GM19238 (cell line): ENCODE measurements at regions not wholly inside any gene's neighbourhood (a gene's known extent, or its start where the extent isn't known, plus 50 kb on each side); places are given as distances from the start of the nearest gene placed in this dataset.
"Not testable (repeated sequence)": the region's sequence is repeated elsewhere in the genome, so short reads cannot be mapped to it uniquely, and the experiment has no call there.

ENCODE experiments used
- DNase-seq: peaks from one replicate; pipeline ENCODE4 v3.0.0; 2011; ENCODE audit warnings: low spot score; ENCODE audit not compliant: insufficient read length

- DNase-seq, result no peak
Observed at GRCh38 chr10:28733245-28733644, 55.9 kb downstream of the BAMBI start.

GRCh38 chr10:28733647-28734046, 56.3 kb downstream of the BAMBI start:
- DNase-seq, result no peak

GRCh38 chr10:28734938-28735759, 57.8 kb downstream of the BAMBI start:
- DNase-seq, result no peak

- DNase-seq, result no peak
Observed at GRCh38 chr10:28737096-28737495, 59.8 kb downstream of the BAMBI start.

GRCh38 chr10:28738200-28738599, 60.9 kb downstream of the BAMBI start:
- DNase-seq, result no peak

GRCh38 chr10:28743576-28743975, 66.3 kb downstream of the BAMBI start:
- DNase-seq, result no peak

- no peak for DNase-seq
Observed at GRCh38 chr10:28744069-28744768, 66.9 kb downstream of the BAMBI start.

- no peak for DNase-seq
Observed at GRCh38 chr10:28754930-28755718, 77.8 kb downstream of the BAMBI start.

GRCh38 chr10:28761084-28761846, 83.9 kb downstream of the BAMBI start:
- DNase-seq, result no peak

- DNase-seq, result no peak
Observed at GRCh38 chr10:28763471-28764170, 86.3 kb downstream of the BAMBI start.

- no peak for DNase-seq
Observed at GRCh38 chr10:28765641-28766040, 88.3 kb downstream of the BAMBI start.

GRCh38 chr10:28768227-28768626, 90.9 kb downstream of the BAMBI start:
- DNase-seq, result no peak

GRCh38 chr10:28769091-28769604, 91.8 kb downstream of the BAMBI start:
- DNase-seq, result no peak

GRCh38 chr10:28771580-28772090, 94.3 kb downstream of the BAMBI start:
- not testable (repeated sequence) for DNase-seq

- DNase-seq, result no peak
Observed at GRCh38 chr10:28774051-28774995, 97.0 kb downstream of the BAMBI start.

GRCh38 chr10:28775773-28776172, 98.5 kb downstream of the BAMBI start:
- no peak for DNase-seq

- no peak for DNase-seq
Observed at GRCh38 chr10:28776519-28776918, 99.2 kb downstream of the BAMBI start.

- DNase-seq, result no peak
Observed at GRCh38 chr10:28777911-28778310, 100.6 kb downstream of the BAMBI start.

GRCh38 chr10:28778524-28778923, 101.2 kb downstream of the BAMBI start:
- DNase-seq, result no peak
